ENCODE measurements at regions not wholly inside any gene's neighbourhood (a gene's known extent, or its start where the extent isn't known, plus 50 kb on each side); places are given as distances from the start of the nearest gene placed in this dataset.

DNA sequence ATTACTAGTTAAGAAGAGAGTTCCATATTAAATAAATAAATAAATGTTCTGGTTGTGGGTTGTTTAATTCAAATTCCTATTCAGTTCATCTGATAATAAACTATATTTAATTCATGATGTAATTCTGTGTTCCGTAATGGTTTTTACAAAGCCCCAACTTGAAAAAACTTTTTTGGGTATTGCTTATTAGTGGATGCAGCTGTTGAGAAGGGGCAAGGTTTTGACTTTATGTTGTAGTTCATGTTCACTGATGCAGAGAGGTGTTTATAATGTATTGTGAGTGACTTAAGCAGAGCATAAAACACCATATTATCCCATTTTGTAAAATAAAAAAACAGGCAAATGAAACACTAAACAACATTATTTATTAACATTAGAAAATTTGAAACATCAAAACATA lies 107.3 kb upstream of the TNFSF11 start:
- DNase-seq (ENCODE audit: extremely low read depth, low read depth): no peak
- no peak overlapping the region for H3K4me3 ChIP-seq (replicated peaks; ENCODE audit: low read depth, low read length)
- TF ChIP-seq, protein P1, sequence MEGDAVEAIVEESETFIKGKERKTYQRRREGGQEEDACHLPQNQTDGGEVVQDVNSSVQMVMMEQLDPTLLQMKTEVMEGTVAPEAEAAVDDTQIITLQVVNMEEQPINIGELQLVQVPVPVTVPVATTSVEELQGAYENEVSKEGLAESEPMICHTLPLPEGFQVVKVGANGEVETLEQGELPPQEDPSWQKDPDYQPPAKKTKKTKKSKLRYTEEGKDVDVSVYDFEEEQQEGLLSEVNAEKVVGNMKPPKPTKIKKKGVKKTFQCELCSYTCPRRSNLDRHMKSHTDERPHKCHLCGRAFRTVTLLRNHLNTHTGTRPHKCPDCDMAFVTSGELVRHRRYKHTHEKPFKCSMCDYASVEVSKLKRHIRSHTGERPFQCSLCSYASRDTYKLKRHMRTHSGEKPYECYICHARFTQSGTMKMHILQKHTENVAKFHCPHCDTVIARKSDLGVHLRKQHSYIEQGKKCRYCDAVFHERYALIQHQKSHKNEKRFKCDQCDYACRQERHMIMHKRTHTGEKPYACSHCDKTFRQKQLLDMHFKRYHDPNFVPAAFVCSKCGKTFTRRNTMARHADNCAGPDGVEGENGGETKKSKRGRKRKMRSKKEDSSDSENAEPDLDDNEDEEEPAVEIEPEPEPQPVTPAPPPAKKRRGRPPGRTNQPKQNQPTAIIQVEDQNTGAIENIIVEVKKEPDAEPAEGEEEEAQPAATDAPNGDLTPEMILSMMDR (IDR thresholded peaks at IDR 0.05; ENCODE audit: low read depth, low read length, missing control alignments): no peak

DNA sequence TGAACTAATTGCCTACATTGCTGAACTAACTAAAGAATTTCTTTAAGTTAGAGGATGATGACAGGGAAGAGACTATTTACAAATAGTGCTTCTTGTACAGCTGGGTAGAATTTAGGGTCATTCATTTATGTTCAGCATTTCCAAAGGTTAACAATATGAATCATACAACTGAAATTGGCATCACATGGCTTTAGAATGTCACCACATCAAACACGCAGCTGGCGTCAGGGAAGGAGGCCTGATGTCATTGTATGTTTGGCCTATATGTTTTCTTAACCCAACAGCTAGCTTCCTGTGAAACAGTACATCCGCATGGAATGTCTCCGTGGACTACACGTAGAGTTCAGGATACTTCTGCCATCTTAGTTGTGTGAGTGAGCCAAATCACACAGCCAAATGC lies 99.0 kb upstream of the TNFSF11 start:
- H3K4me3 ChIP-seq (replicated peaks; ENCODE audit: low read depth, low read length): no peak overlapping the region
- no peak for DNase-seq (ENCODE audit: extremely low read depth, low read depth)
- TF ChIP-seq, protein P1 (IDR thresholded peaks at IDR 0.05; ENCODE audit: low read depth, low read length, missing control alignments): no peak

DNA sequence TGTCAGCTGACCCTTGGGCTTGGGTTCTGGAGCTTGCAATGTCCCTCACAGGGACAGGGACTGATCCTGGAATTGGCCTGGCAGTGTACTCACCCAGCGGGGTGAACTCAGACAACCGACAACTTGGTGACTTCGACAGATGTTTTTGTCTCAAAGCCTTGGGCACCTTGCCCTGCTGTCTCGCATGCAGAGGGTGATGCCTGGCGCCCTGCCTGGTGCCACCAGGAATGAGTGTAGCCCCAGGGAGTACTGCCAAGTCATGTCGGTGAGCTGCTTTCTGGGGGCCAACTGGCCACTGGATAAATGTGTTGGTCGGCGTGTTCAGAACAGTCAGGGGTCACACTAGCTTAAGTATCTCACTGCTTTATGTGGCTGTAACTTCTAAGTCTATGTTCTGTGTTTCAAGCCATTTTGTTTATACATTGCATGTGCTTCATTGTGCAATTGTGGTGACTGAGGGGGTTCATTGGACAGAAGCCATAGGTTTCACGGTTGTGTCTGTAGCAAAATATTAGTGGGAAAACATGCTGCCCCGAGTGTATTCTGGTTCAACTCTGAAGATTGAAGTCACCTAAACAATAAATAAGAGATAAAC lies 96.3 kb upstream of the TNFSF11 start:
- DNase-seq (ENCODE audit: extremely low read depth, low read depth): no peak
- no peak overlapping the region for H3K4me3 ChIP-seq (replicated peaks; ENCODE audit: low read depth, low read length)
- TF ChIP-seq, protein P1 (IDR thresholded peaks at IDR 0.05; ENCODE audit: low read depth, low read length, missing control alignments): no peak

DNA sequence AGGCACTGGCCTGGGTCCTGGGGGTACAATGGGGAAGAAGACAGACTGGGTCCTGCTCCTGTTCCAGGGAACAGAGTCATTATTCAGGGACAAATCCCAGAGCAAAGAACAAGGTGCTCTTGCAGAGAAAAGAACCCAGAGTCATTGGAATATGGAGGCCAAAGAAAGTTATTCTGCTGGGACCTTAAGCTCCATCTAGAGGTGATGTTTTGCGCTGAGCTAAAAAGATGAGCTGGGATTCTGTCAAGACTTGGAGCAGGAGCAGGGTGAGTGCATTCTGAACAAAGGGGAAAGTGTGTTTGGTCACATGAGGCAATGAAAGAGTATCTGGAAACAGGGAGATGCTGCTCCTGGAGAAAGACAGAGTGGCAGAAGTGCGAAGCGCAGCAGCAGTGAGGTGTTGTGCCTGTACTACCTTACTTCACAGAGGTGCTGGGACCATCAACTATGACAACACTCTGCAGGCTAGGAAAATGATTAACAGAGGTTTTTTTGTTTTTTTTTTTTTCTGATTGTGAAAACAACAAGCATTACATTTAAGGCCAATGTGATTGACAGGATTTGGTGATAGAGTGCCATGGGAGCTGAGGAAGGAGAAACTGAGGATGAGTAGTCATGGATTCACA lies 95.3 kb upstream of the TNFSF11 start:
- DNase-seq (ENCODE audit: extremely low read depth, low read depth): no peak
- H3K4me3 ChIP-seq (replicated peaks; ENCODE audit: low read depth, low read length): no peak overlapping the region
- TF ChIP-seq, protein P1 (IDR thresholded peaks at IDR 0.05; ENCODE audit: low read depth, low read length, missing control alignments): peak; percentile 35

DNA sequence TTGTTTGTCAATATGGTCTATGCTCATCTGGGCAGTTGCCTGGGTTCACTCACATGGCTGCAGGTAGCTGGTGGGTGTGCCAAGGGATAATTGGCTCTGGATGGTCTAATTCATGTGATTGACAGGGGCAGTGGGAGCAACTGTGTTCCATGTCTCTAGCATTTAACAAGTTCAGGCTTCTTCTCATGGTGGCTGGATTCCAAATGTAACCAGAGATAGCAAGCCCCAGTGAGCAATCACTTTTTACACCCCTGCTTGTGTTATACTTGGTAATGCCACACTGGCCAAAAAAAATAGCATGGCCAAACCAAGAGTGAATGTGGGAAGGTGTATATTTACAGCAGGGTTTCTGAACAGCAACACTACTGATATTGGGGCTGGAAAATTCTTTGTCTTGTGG lies 89.6 kb upstream of the TNFSF11 start:
- TF ChIP-seq, protein P1 (IDR thresholded peaks at IDR 0.05; ENCODE audit: low read depth, low read length, missing control alignments): no peak
- no peak for DNase-seq (ENCODE audit: extremely low read depth, low read depth)
- no peak overlapping the region for H3K4me3 ChIP-seq (replicated peaks; ENCODE audit: low read depth, low read length)

DNA sequence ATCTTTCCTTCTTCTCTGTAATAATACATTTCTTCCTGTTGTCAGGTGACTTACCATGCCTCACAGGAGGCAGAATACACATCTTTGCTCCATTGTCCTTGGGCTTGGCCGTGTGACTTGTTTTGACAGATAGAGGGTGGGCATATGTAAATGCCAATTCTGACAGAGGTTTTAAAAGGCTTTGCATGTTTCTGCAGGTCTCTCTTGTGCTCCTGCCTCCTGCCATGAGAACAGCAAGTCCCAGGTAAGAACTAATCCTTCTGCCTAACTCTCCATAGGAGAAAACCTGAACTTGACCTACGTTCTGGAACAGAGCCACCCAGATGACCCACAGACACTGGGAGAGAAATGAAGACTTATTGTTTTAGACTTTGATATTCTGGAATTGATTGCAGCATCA lies 88.7 kb upstream of the TNFSF11 start:
- H3K4me3 ChIP-seq (replicated peaks; ENCODE audit: low read depth, low read length): no peak overlapping the region
- TF ChIP-seq, protein P1 (IDR thresholded peaks at IDR 0.05; ENCODE audit: low read depth, low read length, missing control alignments): no peak
- DNase-seq (ENCODE audit: extremely low read depth, low read depth): no peak

Data from HFF-Myc (cell line).